Fibroblast of lung (primary cell): ENCODE measurements at regions not wholly inside any gene's neighbourhood (a gene's known extent, or its start where the extent isn't known, plus 50 kb on each side); places are given as distances from the start of the nearest gene placed in this dataset.

Experiments used
- EZH2 ChIP-seq: IDR thresholded peaks from 2 replicates; pipeline ENCODE4 v1.5.1; 2012; ENCODE audit warnings: low read length, control low read depth, mild to moderate bottlenecking; ENCODE audit errors: missing control alignments
- TF ChIP-seq, protein P1 (sequence below), 2 donors: IDR thresholded peaks in 1 of 2; conservative IDR thresholded peaks in 1 of 2; 1 replicate in 1 of 2; 2 replicates in 1 of 2; pipeline ENCODE4 v1.5.1; 2011 to 2012; ENCODE audit warnings: low read length in 2 of 2, control low read depth in 1 of 2, inconsistent platforms in 1 of 2, low read depth in 1 of 2, mild to moderate bottlenecking in 1 of 2

DNA sequence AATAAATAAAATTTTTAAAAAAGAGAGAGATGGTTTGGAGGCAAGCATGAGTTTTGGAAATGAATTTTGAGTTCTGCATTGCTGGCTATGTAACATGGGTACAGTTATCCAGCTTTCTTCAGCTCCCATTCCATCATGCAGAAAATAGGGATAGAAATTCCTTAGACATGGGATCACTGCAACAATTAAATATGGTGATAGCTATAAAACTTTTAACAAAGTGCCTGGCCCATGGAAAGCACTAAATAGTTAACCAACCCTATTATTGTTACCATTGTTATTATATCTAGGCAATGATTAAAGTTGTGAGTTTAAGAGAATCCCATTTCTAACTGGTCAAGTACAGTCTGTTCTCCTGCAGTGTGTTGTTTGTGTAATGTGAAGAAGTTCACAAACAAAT is 115.4 kb upstream of the GAS1 start:
- TF ChIP-seq, protein P1, sequence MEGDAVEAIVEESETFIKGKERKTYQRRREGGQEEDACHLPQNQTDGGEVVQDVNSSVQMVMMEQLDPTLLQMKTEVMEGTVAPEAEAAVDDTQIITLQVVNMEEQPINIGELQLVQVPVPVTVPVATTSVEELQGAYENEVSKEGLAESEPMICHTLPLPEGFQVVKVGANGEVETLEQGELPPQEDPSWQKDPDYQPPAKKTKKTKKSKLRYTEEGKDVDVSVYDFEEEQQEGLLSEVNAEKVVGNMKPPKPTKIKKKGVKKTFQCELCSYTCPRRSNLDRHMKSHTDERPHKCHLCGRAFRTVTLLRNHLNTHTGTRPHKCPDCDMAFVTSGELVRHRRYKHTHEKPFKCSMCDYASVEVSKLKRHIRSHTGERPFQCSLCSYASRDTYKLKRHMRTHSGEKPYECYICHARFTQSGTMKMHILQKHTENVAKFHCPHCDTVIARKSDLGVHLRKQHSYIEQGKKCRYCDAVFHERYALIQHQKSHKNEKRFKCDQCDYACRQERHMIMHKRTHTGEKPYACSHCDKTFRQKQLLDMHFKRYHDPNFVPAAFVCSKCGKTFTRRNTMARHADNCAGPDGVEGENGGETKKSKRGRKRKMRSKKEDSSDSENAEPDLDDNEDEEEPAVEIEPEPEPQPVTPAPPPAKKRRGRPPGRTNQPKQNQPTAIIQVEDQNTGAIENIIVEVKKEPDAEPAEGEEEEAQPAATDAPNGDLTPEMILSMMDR (conservative IDR thresholded peaks at IDR 0.05 in 1 of 2, IDR thresholded peaks at IDR 0.05 in 1 of 2; ENCODE audit: low read depth in 1 of 2, low read length in 2 of 2) = no peak
- TF ChIP-seq EZH2 = no peak
